Mucosa of descending colon (tissue), 3 donors: ENCODE measurements at regions not wholly inside any gene's neighbourhood (a gene's known extent, or its start where the extent isn't known, plus 50 kb on each side); places are given as distances from the start of the nearest gene placed in this dataset.

Source experiments
- ATAC-seq: fragments of 200-7000 bp; cut with Tn5 transposase; one replicate; pipeline ENCODE4 v1.9.1; 2020; ENCODE audit warnings: mild to moderate bottlenecking, moderate library complexity
- DNase-seq, 3 donors: peaks; one replicate each; pipeline ENCODE4 v3.0.0-alpha.2; 2020
- H3K36me3 ChIP-seq: fragments of 200-600 bp; one replicate; pipeline ENCODE4 v1.8.0; 2021; ENCODE audit warnings: low read depth, mild to moderate bottlenecking
- H3K4me1 ChIP-seq: fragments of 200-600 bp; one replicate; pipeline ENCODE4 v1.8.0; 2021; ENCODE audit warnings: low read depth, mild to moderate bottlenecking
- H3K4me3 ChIP-seq: fragments of 200-600 bp; one replicate; pipeline ENCODE4 v1.8.0; 2021; ENCODE audit warnings: mild to moderate bottlenecking
- H3K9me3 ChIP-seq: fragments of 200-600 bp; one replicate; pipeline ENCODE4 v1.8.0; 2021; ENCODE audit warnings: mild to moderate bottlenecking
- CTCF ChIP-seq: fragments of 200-600 bp; IDR thresholded peaks from one replicate; pipeline ENCODE4 v1.8.0; 2022; ENCODE audit warnings: antibody characterized with exemption, mild to moderate bottlenecking
- intact Hi-C, 2 donors: fragments of 100-400 bp; cut with DNase I in 1 of 2; cut with micrococcal nuclease in 1 of 2; formaldehyde crosslinking; loops; one replicate each; pipeline versions ENCODE4 v1.11.0 to v1.11.1; 2022; cut with DNase I, micrococcal nuclease
- donor health status: DM: no; HTN: no; CAD: no; lungs with moderate emphysema.
- donor health status: DM: no; HTN: no; CAD: no.
- donor health status: DM: no; HTN: yes; CAD: no.

- no peak for TF ChIP-seq CTCF
- H3K4me1 ChIP-seq: peaks cover 11% of the 10 kb centered on the region
- no peaks in the 10 kb centered on the region for H3K9me3 ChIP-seq
- H3K36me3 ChIP-seq: no peaks in the 10 kb centered on the region
- H3K4me3 ChIP-seq: no peak overlapping the region
- ATAC-seq (no peak), DNase-seq (no peak)
- intact Hi-C loops: no loop called here
These were observed 116.9 kb downstream of the TRIM29 start for GRCh38 chr11:120020981-120021380.

GRCh38 chr11:120020486-120020885 is 117.4 kb downstream of the TRIM29 start:
- Histone ChIP-seq H3K4me1 (peaks cover 11% of the 10 kb centered on the region), H3K4me3 (no peak overlapping the region), H3K9me3 (no peaks in the 10 kb centered on the region), H3K36me3 (no peaks in the 10 kb centered on the region)
- DNase-seq (no peak), ATAC-seq (no peak)
- TF ChIP-seq CTCF: no peak
- intact Hi-C loops: no loop called here

GRCh38 chr11:120019191-120019590 is 118.7 kb downstream of the TRIM29 start:
- H3K4me3 ChIP-seq: no peak overlapping the region
- no peak for DNase-seq
- ATAC-seq: no peak
- intact Hi-C loops: no loop called here
- no peaks in the 10 kb centered on the region for H3K36me3 ChIP-seq
- H3K9me3 ChIP-seq: no peaks in the 10 kb centered on the region
- no peak for TF ChIP-seq CTCF
- peaks cover 11% of the 10 kb centered on the region for H3K4me1 ChIP-seq

- Histone ChIP-seq H3K36me3 (no peaks in the 10 kb centered on the region), H3K4me3 (no peak overlapping the region), H3K9me3 (no peaks in the 10 kb centered on the region), H3K4me1 (peaks cover 11% of the 10 kb centered on the region)
- DNase-seq (no peak), ATAC-seq (no peak)
- intact Hi-C loops: no loop called here
- no peak for TF ChIP-seq CTCF
These were observed 120.2 kb downstream of the TRIM29 start for GRCh38 chr11:120017582-120018150.

- ATAC-seq (peak; percentile 89), DNase-seq (peak; percentile 58 to 78 (median 78))
- no peaks in the 10 kb centered on the region for H3K4me1 ChIP-seq
- no peaks in the 10 kb centered on the region for H3K9me3 ChIP-seq
- intact Hi-C loops: no loop called here
- H3K4me3 ChIP-seq: no peak overlapping the region
- peak; percentile 74 for TF ChIP-seq CTCF
- no peaks in the 10 kb centered on the region for H3K36me3 ChIP-seq
These were observed 124.3 kb downstream of the TRIM29 start for GRCh38 chr11:120013325-120014250.
